Panc1 (cell line): ENCODE measurements at regions not wholly inside any gene's neighbourhood (a gene's known extent, or its start where the extent isn't known, plus 50 kb on each side); places are given as distances from the start of the nearest gene placed in this dataset.

Source experiments
- ATAC-seq: fragments of 200-7000 bp; cut with Tn5 transposase; 2 replicates; pipeline ENCODE4 v1.9.1; 2020; ENCODE audit warnings: mild to moderate bottlenecking, moderate library complexity
- BruUV-seq: library from RNA; stranded (reverse); fragments of 400-500 nt; replicated peaks from 2 replicates; lab custom pipeline; 2021; lab: Mats Ljungman, UMichigan
- CTCF ChIA-PET: fragments of 300-600 bp; sonication (Branson Sonifier 250); formaldehyde crosslinking; loops from one replicate; lab custom pipeline; 2022; ENCODE audit warnings: antibody characterized with exemption; lab: Charles Lee
- POLR2A ChIA-PET: fragments of 300-600 bp; sonication (Branson Sonifier 250); formaldehyde crosslinking; loops from one replicate; lab custom pipeline; 2022; ENCODE audit warnings: antibody characterized with exemption; lab: Charles Lee
- DNase-seq: peaks from one replicate; pipeline ENCODE4 v3.0.0-alpha.2; 2010; ENCODE audit warnings: low read depth, low spot score
- H3K27ac ChIP-seq: 2 replicates; pipeline ENCODE4 v1.5.1; 2011; ENCODE audit warnings: mild to moderate bottlenecking, low read length, inconsistent platforms
- H3K27me3 ChIP-seq: fragments of 200-500 bp; sonication (Bioruptor generic); 2 replicates; pipeline ENCODE4 v1.6.0; 2014; ENCODE audit warnings: low read length, inconsistent platforms; ENCODE audit not compliant: control insufficient read depth, insufficient read depth
- H3K36me3 ChIP-seq: fragments of 200-500 bp; sonication (Bioruptor generic); 2 replicates; pipeline ENCODE4 v1.5.1; 2014; ENCODE audit warnings: inconsistent platforms, mild to moderate bottlenecking, low read length, moderate library complexity; ENCODE audit not compliant: control insufficient read depth, insufficient read depth
- H3K4me1 ChIP-seq: 2 replicates; pipeline ENCODE4 v1.5.1; 2011; ENCODE audit warnings: inconsistent platforms, mild to moderate bottlenecking, low read length, moderate library complexity; ENCODE audit not compliant: control insufficient read depth, insufficient read depth
- H3K4me3 ChIP-seq, 2 experiments: 2 replicates each; pipeline ENCODE4 v1.5.1; 2011 to 2012; ENCODE audit warnings: low read depth in 2 of 2, low read length in 2 of 2, mild to moderate bottlenecking in 2 of 2, inconsistent platforms in 1 of 2, moderate library complexity in 1 of 2
- H3K9me3 ChIP-seq: fragments of 200-500 bp; sonication (Bioruptor generic); 2 replicates; pipeline ENCODE4 v1.5.1; 2014; ENCODE audit warnings: low read depth, mild to moderate bottlenecking, inconsistent platforms, low read length, moderate library complexity; ENCODE audit not compliant: control insufficient read depth, insufficient read depth
- POLR2AphosphoS5 ChIP-seq: IDR thresholded peaks from 2 replicates; pipeline ENCODE4 v1.6.1; 2012; ENCODE audit warnings: mild to moderate bottlenecking, low read depth, low read length, moderate library complexity
- REST ChIP-seq, 2 experiments: IDR thresholded peaks; 2 replicates each; pipeline ENCODE4 v1.6.1; 2011 to 2012; ENCODE audit warnings: low read depth in 2 of 2, control low read depth in 1 of 2, low read length in 1 of 2, mild to moderate bottlenecking in 1 of 2, moderate library complexity in 1 of 2; ENCODE audit not compliant: insufficient read depth in 1 of 2
- SIN3A ChIP-seq: IDR thresholded peaks from 2 replicates; pipeline ENCODE4 v1.6.1; 2012; ENCODE audit warnings: low read depth, mild to moderate bottlenecking, low read length, moderate library complexity, borderline replicate concordance; ENCODE audit not compliant: insufficient read depth
- TCF7L2 ChIP-seq: IDR thresholded peaks from 2 replicates; pipeline ENCODE4 v1.6.1; 2011; ENCODE audit warnings: mild to moderate bottlenecking, low read depth, low read length, inconsistent platforms
- in situ Hi-C: cut with HindIII; loops from 2 replicates; pipeline ENCODE4 v1.10.0; 2016; ENCODE audit warnings: low sequenced_read_pairs, low pct_unique_long_range_greater_than_20kb
- intact Hi-C: fragments of 100-400 bp; cut with micrococcal nuclease; formaldehyde crosslinking; loops from one replicate; pipeline ENCODE4 v1.10.0; 2022; ENCODE audit not compliant: unreplicated experiment
- TF ChIP-seq, protein P1 (sequence below): fragments of 450-650 bp; IDR thresholded peaks from 2 replicates; pipeline ENCODE4 v1.5.1; 2017; ENCODE audit warnings: mild to moderate bottlenecking

DNA sequence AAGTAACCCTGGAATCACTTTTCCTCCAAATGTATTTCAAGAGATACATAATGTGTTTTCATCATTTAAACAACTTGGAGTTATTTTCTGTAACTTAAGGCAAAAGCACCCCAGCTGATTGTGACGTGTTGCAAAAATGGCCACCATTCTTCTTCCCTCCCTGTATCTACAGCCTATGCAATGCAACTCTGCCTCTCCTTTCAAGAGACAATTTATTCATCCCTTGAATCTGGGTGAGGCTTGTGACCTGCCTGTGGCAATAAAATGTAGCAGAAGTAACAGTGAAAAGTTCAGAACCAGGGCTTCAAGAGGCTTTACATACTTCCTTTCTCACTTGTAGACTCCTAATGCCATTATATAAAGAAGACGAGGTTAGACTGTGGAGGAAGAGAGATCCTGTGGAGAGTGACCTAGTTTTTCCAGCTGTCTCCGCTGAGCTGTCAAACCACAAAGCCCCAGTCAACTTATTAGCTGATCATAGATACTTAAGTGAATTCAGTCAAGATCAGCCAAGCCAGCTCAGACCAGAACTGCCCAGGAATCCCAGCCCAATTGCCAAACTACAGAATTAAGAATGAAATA lies 81.0 kb upstream of the KLF3 start:
- H3K9me3 ChIP-seq, result no peaks in the 10 kb centered on the region
- no TSS peak for BruUV-seq
- ChIA-PET CTCF (no interaction called here), POLR2A (no interaction called here)
- in situ Hi-C loops (no loop called here), intact Hi-C loops (no loop called here)
- no peak overlapping the region for H3K27ac ChIP-seq
- TF ChIP-seq SIN3A (no peak), POLR2AphosphoS5 (no peak), REST (IDR thresholded peaks at IDR 0.05; ENCODE audit: insufficient read depth in 1 of 2, low read depth in 2 of 2, low read length in 1 of 2) (no peak), TCF7L2 (no peak)
- TF ChIP-seq, protein P1, sequence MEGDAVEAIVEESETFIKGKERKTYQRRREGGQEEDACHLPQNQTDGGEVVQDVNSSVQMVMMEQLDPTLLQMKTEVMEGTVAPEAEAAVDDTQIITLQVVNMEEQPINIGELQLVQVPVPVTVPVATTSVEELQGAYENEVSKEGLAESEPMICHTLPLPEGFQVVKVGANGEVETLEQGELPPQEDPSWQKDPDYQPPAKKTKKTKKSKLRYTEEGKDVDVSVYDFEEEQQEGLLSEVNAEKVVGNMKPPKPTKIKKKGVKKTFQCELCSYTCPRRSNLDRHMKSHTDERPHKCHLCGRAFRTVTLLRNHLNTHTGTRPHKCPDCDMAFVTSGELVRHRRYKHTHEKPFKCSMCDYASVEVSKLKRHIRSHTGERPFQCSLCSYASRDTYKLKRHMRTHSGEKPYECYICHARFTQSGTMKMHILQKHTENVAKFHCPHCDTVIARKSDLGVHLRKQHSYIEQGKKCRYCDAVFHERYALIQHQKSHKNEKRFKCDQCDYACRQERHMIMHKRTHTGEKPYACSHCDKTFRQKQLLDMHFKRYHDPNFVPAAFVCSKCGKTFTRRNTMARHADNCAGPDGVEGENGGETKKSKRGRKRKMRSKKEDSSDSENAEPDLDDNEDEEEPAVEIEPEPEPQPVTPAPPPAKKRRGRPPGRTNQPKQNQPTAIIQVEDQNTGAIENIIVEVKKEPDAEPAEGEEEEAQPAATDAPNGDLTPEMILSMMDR, result no peak
- no peak for DNase-seq
- H3K4me1 ChIP-seq, result no peaks in the 10 kb centered on the region
- no peaks in the 10 kb centered on the region for H3K36me3 ChIP-seq
- H3K4me3 ChIP-seq, result no peak overlapping the region
- H3K27me3 ChIP-seq, result no peaks in the 10 kb centered on the region
- no peak for ATAC-seq

GRCh38 chr4:38585871-38586270 lies 78.1 kb upstream of the KLF3 start:
- DNase-seq (no peak), ATAC-seq (no peak)
- no peak overlapping the region for H3K4me3 ChIP-seq
- H3K27me3 ChIP-seq, result no peaks in the 10 kb centered on the region
- BruUV-seq, result no TSS peak
- no peaks in the 10 kb centered on the region for H3K36me3 ChIP-seq
- in situ Hi-C loops, result no loop called here
- TF ChIP-seq SIN3A, result no peak
- TF ChIP-seq, protein P1, result no peak
- no peak for TF ChIP-seq REST (IDR thresholded peaks at IDR 0.05; ENCODE audit: insufficient read depth in 1 of 2, low read depth in 2 of 2, low read length in 1 of 2)
- no peak for TF ChIP-seq POLR2AphosphoS5
- no peak for TF ChIP-seq TCF7L2
- intact Hi-C loops, result no loop called here
- no peaks in the 10 kb centered on the region for H3K4me1 ChIP-seq
- ChIA-PET CTCF (no interaction called here), POLR2A (no interaction called here)
- no peaks in the 10 kb centered on the region for H3K9me3 ChIP-seq
- H3K27ac ChIP-seq, result no peak overlapping the region
